H9 (cell line): ENCODE measurements at regions not wholly inside any gene's neighbourhood (a gene's known extent, or its start where the extent isn't known, plus 50 kb on each side); places are given as distances from the start of the nearest gene placed in this dataset.

Experiments used
- DNase-seq: peaks from one replicate; pipeline ENCODE4 v3.0.0-alpha.2; 2017
- H2AFZ ChIP-seq: one replicate; pipeline ENCODE4 v1.6.1; 2013; ENCODE audit warnings: mild to moderate bottlenecking, low read length, control low read depth, moderate library complexity
- H2AK5ac ChIP-seq: 2 replicates; pipeline ENCODE4 v1.6.1; 2013; ENCODE audit warnings: low read length, control low read depth, mixed read lengths; ENCODE audit not compliant: insufficient read length
- H2BK120ac ChIP-seq: one replicate; pipeline ENCODE4 v1.6.1; 2013; ENCODE audit warnings: low read depth, mild to moderate bottlenecking, low read length, control low read depth, inconsistent platforms; ENCODE audit not compliant: poor library complexity, severe bottlenecking
- H2BK12ac ChIP-seq: 2 replicates; pipeline ENCODE4 v1.6.1; 2013; ENCODE audit warnings: low read length, control low read depth, mixed read lengths, low read depth; ENCODE audit not compliant: insufficient read length
- H2BK15ac ChIP-seq: 2 replicates; pipeline ENCODE4 v1.6.1; 2013; ENCODE audit warnings: low read depth, low read length, control low read depth
- H2BK20ac ChIP-seq: one replicate; pipeline ENCODE4 v1.6.1; 2013; ENCODE audit warnings: low read depth, mild to moderate bottlenecking, low read length, control low read depth, inconsistent platforms; ENCODE audit not compliant: poor library complexity, severe bottlenecking
- H2BK5ac ChIP-seq: 2 replicates; pipeline ENCODE4 v1.6.1; 2013; ENCODE audit warnings: low read length, control low read depth, mixed read lengths; ENCODE audit not compliant: insufficient read length
- H3K14ac ChIP-seq: 2 replicates; pipeline ENCODE4 v1.6.1; 2013; ENCODE audit warnings: low read length, control low read depth; ENCODE audit not compliant: insufficient read depth
- H3K18ac ChIP-seq: 2 replicates; pipeline ENCODE4 v1.6.1; 2013; ENCODE audit warnings: low read depth, mild to moderate bottlenecking, mixed read lengths, low read length, control low read depth; ENCODE audit not compliant: insufficient read length
- H3K23ac ChIP-seq: 2 replicates; pipeline ENCODE4 v1.6.1; 2013; ENCODE audit warnings: low read length, control low read depth, mixed read lengths, low read depth; ENCODE audit not compliant: insufficient read length
- H3K23me2 ChIP-seq: 2 replicates; pipeline ENCODE4 v1.6.1; 2013; ENCODE audit warnings: low read depth, mild to moderate bottlenecking, mixed read lengths, low read length, control low read depth; ENCODE audit not compliant: insufficient read length, poor library complexity, severe bottlenecking
- H3K27ac ChIP-seq: 2 replicates; pipeline ENCODE4 v1.5.1; 2013; ENCODE audit warnings: low read length, control low read depth, mixed read lengths, low read depth; ENCODE audit not compliant: insufficient read length
- H3K27me3 ChIP-seq: 2 replicates; pipeline ENCODE4 v1.6.1; 2013; ENCODE audit warnings: low read length, control low read depth, inconsistent platforms; ENCODE audit not compliant: insufficient read depth
- H3K4ac ChIP-seq: 2 replicates; pipeline ENCODE4 v1.6.1; 2013; ENCODE audit warnings: low read depth, mild to moderate bottlenecking, control low read depth, inconsistent platforms, low read length, moderate library complexity
- H3K4me1 ChIP-seq: 2 replicates; pipeline ENCODE4 v1.6.1; 2013; ENCODE audit warnings: low read length, control low read depth, inconsistent platforms; ENCODE audit not compliant: insufficient read depth
- H3K4me2 ChIP-seq: 2 replicates; pipeline ENCODE4 v1.6.1; 2013; ENCODE audit warnings: low read length, control low read depth, mixed read lengths; ENCODE audit not compliant: insufficient read length, insufficient read depth
- H3K56ac ChIP-seq: 2 replicates; pipeline ENCODE4 v1.6.1; 2013; ENCODE audit warnings: low read depth, mild to moderate bottlenecking, mixed read lengths, low read length, control low read depth; ENCODE audit not compliant: insufficient read length
- H3K79me1 ChIP-seq: 2 replicates; pipeline ENCODE4 v1.6.1; 2013; ENCODE audit warnings: low read depth, mild to moderate bottlenecking, moderate library complexity, low read length, control low read depth, inconsistent platforms; ENCODE audit not compliant: insufficient read depth, poor library complexity, severe bottlenecking
- H3K79me2 ChIP-seq: 2 replicates; pipeline ENCODE4 v1.6.1; 2013; ENCODE audit warnings: low read length, control low read depth, inconsistent platforms; ENCODE audit not compliant: insufficient read depth
- H3K9ac ChIP-seq: 2 replicates; pipeline ENCODE4 v1.6.1; 2013; ENCODE audit warnings: low read length, control low read depth, mixed read lengths; ENCODE audit not compliant: insufficient read length; ENCODE audit errors: extremely low read depth
- H3K9me3 ChIP-seq: one replicate; pipeline ENCODE4 v1.6.1; 2013; ENCODE audit warnings: low read depth, low read length, inconsistent platforms; ENCODE audit not compliant: control insufficient read depth
- H3T11ph ChIP-seq: one replicate; pipeline ENCODE4 v1.6.1; 2013; ENCODE audit warnings: mild to moderate bottlenecking, low read length, control low read depth, inconsistent platforms
- H4K20me1 ChIP-seq: one replicate; pipeline ENCODE4 v1.6.1; 2013; ENCODE audit not compliant: control insufficient read depth, insufficient read length, insufficient read depth
- H4K5ac ChIP-seq: 2 replicates; pipeline ENCODE4 v1.6.1; 2013; ENCODE audit warnings: low read depth, mild to moderate bottlenecking, mixed read lengths, low read length, control low read depth; ENCODE audit not compliant: insufficient read length
- H4K8ac ChIP-seq: replicated peaks from 2 replicates; pipeline ENCODE4 v1.6.1; 2013; ENCODE audit warnings: low read length, control low read depth, mixed read lengths, low read depth; ENCODE audit not compliant: insufficient read length
- H4K91ac ChIP-seq: 2 replicates; pipeline ENCODE4 v1.6.1; 2013; ENCODE audit warnings: low read depth, mild to moderate bottlenecking, moderate library complexity, mixed read lengths, low read length, control low read depth; ENCODE audit not compliant: insufficient read length
- H3K27ac Mint-ChIP-seq, 3 experiments: 2 replicates in 2 of 3; 3 replicates in 1 of 3; pipeline ENCODE4 v1.8.0; 2020 to 2021; ENCODE audit warnings: mixed read lengths in 3 of 3, mild to moderate bottlenecking in 1 of 3, moderate library complexity in 1 of 3
- H3K27me3 Mint-ChIP-seq: 2 replicates; pipeline ENCODE4 v1.8.0; 2021; ENCODE audit warnings: low read depth, mild to moderate bottlenecking, moderate library complexity, mixed read lengths
- H3K36me3 Mint-ChIP-seq, 3 experiments: 2 replicates in 2 of 3; 3 replicates in 1 of 3; pipeline ENCODE4 v1.8.0; 2020 to 2021; ENCODE audit warnings: low read depth in 3 of 3, mixed read lengths in 3 of 3; ENCODE audit not compliant: insufficient read depth in 1 of 3
- H3K4me1 Mint-ChIP-seq, 2 experiments: 2 replicates each; pipeline ENCODE4 v1.8.0; 2020; ENCODE audit warnings: mixed read lengths in 2 of 2
- H3K4me3 Mint-ChIP-seq, 2 experiments: 2 replicates in 1 of 2; 3 replicates in 1 of 2; pipeline ENCODE4 v1.8.0; 2020 to 2021; ENCODE audit warnings: mild to moderate bottlenecking in 2 of 2, mixed read lengths in 2 of 2, moderate library complexity in 1 of 2
- H3K9me3 Mint-ChIP-seq, 2 experiments: 2 replicates in 1 of 2; 3 replicates in 1 of 2; pipeline ENCODE4 v1.8.0; 2020; ENCODE audit warnings: mild to moderate bottlenecking in 2 of 2, mixed read lengths in 2 of 2, moderate library complexity in 1 of 2
- WGBS: extraction: QIAGEN DNeasy Blood & Tissue Kit; methylation state at CpG from one replicate; pipeline ENCODE4 v1.1.7; 2013; ENCODE audit warnings: missing lambda C conversion rate, low lambda C conversion rate, mixed read lengths; ENCODE audit not compliant: insufficient read length; ENCODE audit errors: extremely low coverage; 5-methylcytosine and 5-hydroxymethylcytosine counted together
- TF ChIP-seq, protein P1 (sequence below): fragments of 200-600 bp; sonication (generic); conservative IDR thresholded peaks from 3 replicates; pipeline ENCODE4 v1.8.0; 2021; ENCODE audit warnings: antibody characterized with exemption, mild to moderate bottlenecking

- no peak overlapping the region for H2BK12ac ChIP-seq
- H3K4me1 Mint-ChIP-seq: peaks cover 24 to 33% of the 10 kb centered on the region in 2 experiments
- no peak overlapping the region for H3K14ac ChIP-seq
- H3K4ac ChIP-seq: no peak overlapping the region
- H2AFZ ChIP-seq: no peak overlapping the region
- H3K27me3 Mint-ChIP-seq: no peaks in the 10 kb centered on the region; the same call in 1 of the 2 replicates
- H3K9me3 Mint-ChIP-seq: no peaks in the 10 kb centered on the region
- H4K8ac ChIP-seq: no peak overlapping the region
- H3K79me1 ChIP-seq: no peaks in the 10 kb centered on the region
- H4K5ac ChIP-seq: no peak overlapping the region
- no peak overlapping the region for H2BK5ac ChIP-seq
- H3K27me3 ChIP-seq: no peaks in the 10 kb centered on the region
- no peaks in the 10 kb centered on the region for H3K9me3 ChIP-seq
- H3K9ac ChIP-seq: no peak overlapping the region
- TF ChIP-seq, protein P1, sequence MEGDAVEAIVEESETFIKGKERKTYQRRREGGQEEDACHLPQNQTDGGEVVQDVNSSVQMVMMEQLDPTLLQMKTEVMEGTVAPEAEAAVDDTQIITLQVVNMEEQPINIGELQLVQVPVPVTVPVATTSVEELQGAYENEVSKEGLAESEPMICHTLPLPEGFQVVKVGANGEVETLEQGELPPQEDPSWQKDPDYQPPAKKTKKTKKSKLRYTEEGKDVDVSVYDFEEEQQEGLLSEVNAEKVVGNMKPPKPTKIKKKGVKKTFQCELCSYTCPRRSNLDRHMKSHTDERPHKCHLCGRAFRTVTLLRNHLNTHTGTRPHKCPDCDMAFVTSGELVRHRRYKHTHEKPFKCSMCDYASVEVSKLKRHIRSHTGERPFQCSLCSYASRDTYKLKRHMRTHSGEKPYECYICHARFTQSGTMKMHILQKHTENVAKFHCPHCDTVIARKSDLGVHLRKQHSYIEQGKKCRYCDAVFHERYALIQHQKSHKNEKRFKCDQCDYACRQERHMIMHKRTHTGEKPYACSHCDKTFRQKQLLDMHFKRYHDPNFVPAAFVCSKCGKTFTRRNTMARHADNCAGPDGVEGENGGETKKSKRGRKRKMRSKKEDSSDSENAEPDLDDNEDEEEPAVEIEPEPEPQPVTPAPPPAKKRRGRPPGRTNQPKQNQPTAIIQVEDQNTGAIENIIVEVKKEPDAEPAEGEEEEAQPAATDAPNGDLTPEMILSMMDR: no peak
- no peak overlapping the region for H3K23ac ChIP-seq
- H3K4me1 ChIP-seq: peaks cover 8% of the 10 kb centered on the region; the same call in 1 of the 2 replicates
- H4K91ac ChIP-seq: no peak overlapping the region
- H3K27ac Mint-ChIP-seq: peak overlapping the region in 2 of 3 experiments; percentile 41 to 69; a peak in 3 of 7 replicates
- H3K18ac ChIP-seq: no peak overlapping the region
- no CpG with 5 or more reads among the region's 5 CpGs for WGBS
- H3K4me2 ChIP-seq: no peak overlapping the region
- H2AK5ac ChIP-seq: no peak overlapping the region
- H2BK120ac ChIP-seq: no peak overlapping the region
- H3K79me2 ChIP-seq: no peaks in the 10 kb centered on the region
- peak; percentile 60 for DNase-seq
- H3K56ac ChIP-seq: no peak overlapping the region
- no peaks in the 10 kb centered on the region for H4K20me1 ChIP-seq
- no peaks in the 10 kb centered on the region for H3K23me2 ChIP-seq
- H3T11ph ChIP-seq: no peak overlapping the region
- peak overlapping the region in 1 of 2 experiments; percentile 28; a peak in 2 of 5 replicates for H3K4me3 Mint-ChIP-seq
- no peak overlapping the region for H2BK20ac ChIP-seq
- no peak overlapping the region for H2BK15ac ChIP-seq
- H3K27ac ChIP-seq: no peak overlapping the region
- no peaks in the 10 kb centered on the region for H3K36me3 Mint-ChIP-seq
Measured at GRCh38 chr18:46321955-46322354, 217.8 kb downstream of the HAUS1 start.
